Stimulated activated CD8-positive, alpha-beta memory T cell treated with anti-CD3 and anti-CD28 coated beads, Interleukin-12 subunit alpha, Interleukin-12 subunit beta, amount 100 ng/mL, for 4 hours (primary cell): ENCODE measurements at regions not wholly inside any gene's neighbourhood (a gene's known extent, or its start where the extent isn't known, plus 50 kb on each side); places are given as distances from the start of the nearest gene placed in this dataset.

Experiments used
- DNase-seq: peaks from one replicate; pipeline ENCODE4 v3.0.0-alpha.2; 2020; ENCODE audit warnings: low read depth

DNA sequence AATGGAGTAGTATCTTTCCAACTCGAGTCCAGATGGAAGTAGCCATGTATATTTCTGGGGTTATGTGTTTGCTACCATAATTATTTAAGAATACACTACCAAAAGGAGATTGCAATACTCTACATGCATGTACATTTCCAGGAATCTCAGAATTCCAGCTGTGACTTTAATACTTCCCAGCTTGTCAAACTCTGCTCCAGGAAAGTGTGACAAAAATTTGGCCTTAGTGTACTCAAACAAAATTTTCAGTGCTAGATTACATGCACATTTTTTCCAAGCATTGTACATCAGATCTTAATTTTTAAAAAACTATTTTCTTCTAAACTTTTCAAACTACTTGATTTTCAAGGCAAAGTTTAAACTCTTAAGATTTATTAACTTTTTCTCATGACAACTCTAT lies 1791.6 kb downstream of the SUCLG1 start:
- DNase-seq: no peak

DNA sequence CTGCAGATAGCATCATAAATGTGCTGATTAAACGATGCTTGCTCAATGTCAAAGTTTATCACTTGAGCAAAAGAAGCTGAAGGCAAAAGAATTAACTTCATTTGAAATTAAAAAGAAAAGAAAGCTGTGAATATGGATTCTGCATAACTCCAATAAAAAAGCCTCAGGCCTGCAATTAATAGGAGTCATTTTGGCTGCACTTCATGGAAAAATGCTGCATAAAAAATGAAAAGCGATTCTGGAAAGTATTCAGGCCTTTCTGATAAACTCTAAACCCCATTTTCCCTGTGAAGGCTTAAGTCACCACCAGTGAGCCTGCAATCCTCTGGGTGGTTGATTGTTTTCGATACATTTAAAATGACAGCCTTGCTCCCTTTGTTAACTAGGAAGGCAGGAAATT lies 1793.4 kb downstream of the SUCLG1 start:
- DNase-seq: no peak

DNA sequence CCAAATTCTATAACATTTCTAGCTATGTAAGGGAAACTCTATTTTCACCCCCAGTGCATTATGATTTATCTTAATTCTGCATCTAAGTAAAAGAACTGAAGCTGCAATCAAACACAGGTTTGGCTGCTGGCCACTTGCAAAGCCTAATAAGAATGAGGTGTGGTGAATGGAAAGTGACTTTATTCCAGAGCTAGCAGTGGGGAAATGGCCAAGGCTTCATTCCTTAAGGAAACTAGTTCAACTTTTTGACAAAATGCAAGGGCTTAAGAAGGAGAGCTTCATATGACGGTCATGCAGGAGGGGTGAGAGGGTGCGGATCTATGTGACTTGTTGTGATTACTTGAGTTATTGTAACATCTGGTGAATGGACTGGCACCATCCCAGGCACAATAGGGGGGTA lies 1802.0 kb downstream of the SUCLG1 start:
- no peak for DNase-seq

DNA sequence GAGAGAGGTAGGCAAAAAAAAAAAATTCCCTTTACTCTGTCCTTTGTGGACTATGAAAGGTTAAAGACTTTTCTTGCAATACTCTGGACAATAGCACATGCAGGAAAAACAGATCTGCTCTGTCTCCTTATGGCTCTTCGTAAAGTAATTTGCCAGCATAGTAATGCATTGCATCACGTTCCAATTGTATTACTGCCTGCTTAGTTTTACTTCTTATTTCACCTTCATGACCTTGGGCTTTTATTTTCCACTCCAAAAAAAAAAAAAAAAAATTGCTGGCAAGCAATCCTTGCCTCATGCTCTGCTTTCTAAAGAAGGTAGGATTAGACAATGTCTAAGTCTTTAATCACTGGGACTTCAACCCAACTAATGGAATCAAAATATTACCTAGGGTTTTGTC lies 1802.7 kb downstream of the SUCLG1 start:
- DNase-seq: no peak

DNA sequence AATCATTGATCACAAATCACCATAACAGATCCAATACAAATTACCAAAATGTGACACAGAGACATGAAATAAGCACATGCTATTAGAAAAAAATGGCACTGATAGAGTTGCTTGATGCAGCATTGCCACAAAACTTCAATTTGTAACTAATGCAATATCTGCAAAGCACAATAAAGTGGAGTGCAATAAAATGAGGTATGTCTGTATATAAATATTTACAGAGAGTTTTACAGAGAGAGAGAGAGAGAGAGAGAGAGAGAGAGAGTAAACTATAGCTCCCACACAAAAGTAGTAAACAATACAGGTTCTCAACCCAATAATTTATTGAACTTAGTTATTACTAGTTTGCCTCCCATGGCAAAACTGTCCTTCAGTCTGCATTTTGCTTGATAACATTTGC lies 1807.0 kb downstream of the SUCLG1 start:
- no peak for DNase-seq

DNA sequence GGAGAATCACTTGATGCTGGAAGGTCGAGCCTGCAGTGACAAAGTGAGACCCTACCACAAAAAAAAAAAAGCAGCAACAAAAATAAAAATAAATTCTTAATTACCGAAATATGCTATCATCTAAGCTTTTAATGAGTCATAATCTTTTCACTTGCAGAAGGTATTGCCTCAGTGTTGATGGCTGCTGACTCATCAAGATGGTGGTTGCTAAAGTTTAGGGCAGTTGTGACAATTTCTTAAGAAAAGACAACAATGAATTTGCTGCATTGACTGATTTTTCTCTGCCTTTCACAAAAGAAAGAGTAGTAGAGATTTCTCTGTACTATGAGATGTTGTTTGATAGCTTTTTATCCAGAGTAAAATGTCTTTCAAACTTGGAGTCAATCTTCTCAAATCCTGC lies 1809.0 kb downstream of the SUCLG1 start:
- no peak for DNase-seq

DNA sequence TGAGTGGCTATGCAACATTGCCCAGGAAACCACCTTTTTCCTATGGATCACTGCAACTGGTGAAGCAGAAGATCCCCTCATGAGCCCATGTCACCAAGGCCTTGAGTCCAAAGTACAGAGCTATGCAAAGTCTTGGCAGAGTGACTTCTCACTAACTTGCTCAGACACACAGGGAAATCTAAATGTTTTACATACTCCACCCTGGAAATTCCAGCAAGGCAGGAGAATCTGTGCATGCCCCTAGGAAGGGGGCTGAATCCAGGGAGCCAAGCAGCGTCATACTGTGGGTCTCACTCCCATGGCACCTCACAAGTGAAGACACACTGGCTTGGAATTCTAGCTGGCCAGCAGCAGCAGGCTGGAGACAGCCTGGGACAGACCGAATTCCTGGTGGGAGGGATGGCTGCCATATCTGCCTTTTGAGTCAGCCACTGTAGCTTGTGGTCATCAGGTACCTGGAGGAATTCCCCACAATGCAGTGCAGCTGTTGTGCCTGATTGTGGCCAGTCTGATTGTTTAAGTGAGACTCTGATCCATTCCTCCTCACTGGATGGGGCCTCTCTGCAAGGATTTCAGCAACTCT lies 1817.4 kb downstream of the SUCLG1 start:
- no peak for DNase-seq

DNA sequence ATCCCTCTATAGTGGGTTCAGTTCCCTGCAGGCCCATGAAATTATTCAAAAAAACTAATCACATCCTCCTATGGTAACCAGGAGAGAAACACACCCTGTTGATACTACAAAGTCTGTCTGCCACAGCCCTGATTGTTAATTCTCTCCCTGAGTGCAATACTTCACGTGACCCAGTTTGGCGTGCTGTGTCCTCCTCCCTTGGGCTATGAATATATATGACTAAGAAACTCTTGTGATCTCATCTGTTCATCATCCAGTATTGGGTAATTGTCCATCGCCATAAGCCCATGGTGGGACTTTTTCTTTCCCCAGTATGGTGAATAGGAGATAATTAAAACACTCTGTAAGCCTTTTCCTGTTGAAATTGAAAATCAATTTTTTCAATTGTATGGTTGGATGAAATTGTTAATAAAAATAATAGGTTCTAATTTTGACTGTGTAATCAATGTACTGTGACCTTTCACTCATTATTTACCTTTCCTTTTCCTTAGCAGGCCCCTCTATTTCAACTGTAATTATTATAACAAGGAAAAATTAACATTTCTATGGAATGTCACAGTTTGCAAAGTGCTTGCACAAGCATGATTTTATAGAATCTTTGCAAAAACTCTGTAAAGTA lies 1822.6 kb downstream of the SUCLG1 start:
- DNase-seq: no peak

DNA sequence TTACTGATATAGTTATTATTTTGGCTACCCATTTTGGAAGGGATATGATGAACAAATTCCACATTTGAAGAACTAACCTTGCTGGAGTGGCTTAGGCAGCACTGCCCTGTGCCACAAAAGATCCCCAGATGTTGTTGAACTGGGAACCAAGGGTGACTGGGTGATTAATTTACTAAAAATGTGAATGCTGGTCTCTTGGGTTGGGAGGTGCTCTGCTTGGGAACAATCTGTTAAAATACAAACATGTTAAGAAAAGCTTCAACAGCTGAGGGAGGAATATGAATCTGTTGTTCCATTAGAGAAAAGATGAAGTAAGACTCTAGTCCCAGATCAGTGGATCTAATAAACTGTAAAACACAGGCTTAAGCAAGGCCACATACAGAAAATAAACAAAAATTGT lies 1860.1 kb downstream of the SUCLG1 start:
- no peak for DNase-seq

DNA sequence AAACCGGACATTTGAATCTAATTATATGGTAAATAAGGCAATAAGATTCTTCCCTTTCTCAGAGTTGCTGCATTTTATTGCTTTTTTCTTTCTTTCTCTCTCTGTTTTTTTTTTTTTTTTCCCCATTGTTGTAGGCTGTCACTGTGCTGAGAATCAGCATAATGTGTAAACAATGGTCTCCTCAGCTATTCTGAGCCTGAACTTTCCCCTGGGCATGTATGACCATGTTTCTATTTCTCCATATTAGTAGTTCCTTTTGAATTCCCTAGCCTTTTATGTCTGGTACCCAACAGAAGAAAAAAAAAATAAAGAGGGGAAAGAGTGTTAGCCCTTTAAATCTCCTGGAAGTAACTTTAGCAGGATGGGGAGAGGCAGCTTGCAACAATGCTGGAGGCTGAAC lies 1862.5 kb downstream of the SUCLG1 start:
- no peak for DNase-seq

DNA sequence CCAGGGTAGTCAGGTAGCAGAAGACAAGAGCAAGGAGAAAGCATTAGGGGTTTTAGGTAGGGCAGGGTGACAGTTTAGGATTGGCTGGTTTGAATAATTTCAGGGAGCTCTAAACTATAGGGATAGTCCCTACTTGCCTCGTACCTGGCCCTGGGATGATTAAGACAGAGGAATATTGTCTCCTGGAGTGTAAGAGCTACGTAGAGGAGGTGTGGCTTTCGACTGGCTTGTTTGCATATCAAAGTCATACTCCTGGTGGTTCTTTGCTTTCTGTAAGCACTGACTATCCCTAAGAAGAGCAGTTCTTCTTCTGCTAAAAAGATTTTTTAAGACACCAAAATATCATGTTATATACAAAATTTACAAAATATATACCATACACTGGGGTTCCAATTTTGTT lies 1867.4 kb downstream of the SUCLG1 start:
- DNase-seq: no peak

DNA sequence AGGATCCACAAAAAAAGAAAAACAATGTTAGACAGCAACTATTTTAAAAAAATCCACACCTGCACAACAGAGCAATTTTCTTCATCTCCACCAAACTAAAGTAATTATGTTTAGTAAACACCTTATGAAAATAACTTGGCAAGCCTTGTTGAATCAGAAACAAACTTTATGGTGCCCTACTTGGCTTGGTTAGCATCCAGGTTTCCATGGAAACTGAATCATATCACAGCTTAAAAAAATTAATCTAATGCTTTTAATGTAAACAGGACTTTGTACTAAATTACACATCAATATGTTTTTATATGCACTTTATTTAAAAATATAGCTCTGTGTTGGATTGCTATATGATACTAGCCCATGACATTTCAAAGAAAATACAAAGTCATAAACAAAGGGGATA lies 1882.4 kb downstream of the SUCLG1 start:
- DNase-seq: no peak

DNA sequence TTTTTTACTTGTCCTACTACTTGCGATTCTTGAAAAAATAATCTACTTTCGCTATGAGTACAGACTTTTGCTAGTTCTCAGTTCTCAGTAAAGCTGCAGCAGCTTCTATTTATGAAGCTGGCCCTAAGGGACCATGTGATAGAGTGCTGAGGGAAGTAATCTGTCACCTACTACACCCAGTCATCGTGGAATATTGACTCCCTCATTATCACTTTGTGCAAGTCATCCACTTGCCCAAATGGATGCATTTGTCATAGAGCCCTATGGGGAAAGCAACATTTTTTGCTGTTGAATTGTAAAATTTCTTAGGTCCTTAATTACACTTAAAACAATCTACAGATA lies 1919.8 kb downstream of the SUCLG1 start:
- no peak for DNase-seq

DNA sequence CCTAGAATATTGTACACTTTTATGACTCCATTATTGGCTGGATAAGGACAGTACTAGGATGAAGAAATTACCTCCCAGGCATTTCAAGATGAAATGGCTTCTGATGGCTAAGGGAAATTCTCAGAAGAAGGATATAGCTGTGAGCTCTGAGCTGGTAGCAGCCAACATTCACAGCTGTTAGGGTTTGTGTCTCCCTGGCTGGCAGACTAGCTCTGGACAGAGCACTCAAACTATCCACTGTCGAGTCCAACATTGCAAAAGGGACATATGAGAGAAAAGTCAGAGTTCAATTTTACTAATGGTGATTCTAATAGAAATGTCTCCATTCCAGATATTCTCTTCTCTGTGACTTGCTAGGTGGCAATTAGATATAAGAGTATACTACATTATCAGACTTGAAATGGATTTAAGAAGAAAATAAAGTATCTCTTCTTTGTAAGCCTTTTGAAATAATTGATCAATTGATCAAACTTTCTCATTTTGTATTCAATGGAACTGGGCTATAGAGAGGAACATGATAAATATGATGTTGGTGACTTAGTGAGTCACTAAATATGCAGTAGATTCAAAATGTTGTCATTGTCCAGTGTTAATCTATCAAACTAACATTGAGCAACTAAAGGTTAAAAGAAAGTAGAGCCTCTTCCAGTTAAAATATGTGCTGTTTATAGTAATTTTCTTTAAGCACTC lies 1920.3 kb downstream of the SUCLG1 start:
- DNase-seq: no peak

DNA sequence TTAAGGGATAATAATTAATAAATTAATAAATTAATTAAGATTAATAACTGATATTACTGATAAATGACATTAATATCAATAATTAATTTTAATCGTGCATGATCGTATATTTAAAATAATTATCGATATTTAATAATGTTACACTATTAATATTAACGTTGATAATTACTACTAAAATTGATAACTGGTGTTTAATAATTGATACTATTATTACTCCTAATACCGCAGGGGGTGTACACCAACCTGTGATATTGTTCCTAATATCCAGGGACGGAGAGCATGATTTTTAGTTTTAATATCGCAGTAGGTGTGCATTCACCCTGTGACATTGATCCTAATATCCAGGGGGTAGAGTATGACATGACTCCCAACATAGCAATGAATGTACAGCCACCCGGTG lies 1930.8 kb downstream of the SUCLG1 start:
- DNase-seq: no peak

DNA sequence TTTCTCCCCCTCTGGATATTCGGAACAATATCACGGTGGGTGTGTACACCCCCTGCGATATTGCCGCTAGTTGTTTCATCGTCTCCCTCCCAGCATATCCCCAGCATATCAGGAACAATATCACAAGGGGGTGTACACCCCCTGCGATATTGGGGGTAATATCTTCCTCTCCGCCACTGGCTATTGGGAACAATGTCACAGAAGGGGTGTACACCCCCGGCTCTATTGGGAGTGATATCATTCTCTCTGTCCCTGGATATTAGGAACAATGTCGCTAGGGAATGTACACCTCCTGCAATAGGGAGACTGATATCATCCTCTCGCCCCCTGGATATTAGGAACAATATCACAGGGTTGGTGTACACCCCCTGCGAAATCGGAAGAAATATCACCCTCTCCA lies 1932.0 kb downstream of the SUCLG1 start:
- no peak for DNase-seq

DNA sequence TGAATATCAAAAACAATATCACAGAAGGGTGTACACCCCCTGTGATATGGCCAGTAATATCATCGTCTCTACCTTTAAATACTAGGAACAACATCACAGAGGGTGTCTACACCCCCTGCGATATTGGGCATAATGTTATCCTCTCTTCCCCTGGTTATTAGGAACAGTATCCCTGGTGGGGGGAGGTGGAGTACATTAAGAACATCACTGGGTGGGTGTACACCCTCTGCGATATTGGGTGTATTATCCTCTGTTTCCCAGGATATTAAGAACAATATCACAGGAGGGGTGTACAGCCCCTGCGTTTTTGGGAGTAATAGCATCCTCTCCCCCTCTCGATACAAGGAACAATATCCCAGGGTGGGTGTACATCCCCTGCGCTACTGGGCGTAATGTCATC lies 1932.8 kb downstream of the SUCLG1 start:
- DNase-seq: no peak

DNA sequence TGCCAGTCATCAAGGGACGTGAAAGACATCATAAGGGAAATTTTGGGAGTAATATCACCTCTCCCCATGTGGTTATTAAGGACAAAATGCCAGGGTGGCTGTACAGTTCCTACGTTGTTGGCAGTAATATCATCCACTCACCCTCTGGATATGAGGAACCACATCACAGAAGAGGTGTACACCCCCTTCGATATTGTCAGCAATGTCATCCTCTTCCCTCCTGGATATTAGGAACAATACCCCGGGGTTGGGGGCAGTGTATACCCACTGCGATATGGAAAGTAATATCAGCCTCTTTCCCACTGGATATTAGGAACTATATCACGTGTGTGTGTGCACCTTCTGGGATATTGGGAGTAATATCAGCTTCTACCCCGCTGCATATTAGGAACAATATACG lies 1933.3 kb downstream of the SUCLG1 start:
- DNase-seq: no peak

DNA sequence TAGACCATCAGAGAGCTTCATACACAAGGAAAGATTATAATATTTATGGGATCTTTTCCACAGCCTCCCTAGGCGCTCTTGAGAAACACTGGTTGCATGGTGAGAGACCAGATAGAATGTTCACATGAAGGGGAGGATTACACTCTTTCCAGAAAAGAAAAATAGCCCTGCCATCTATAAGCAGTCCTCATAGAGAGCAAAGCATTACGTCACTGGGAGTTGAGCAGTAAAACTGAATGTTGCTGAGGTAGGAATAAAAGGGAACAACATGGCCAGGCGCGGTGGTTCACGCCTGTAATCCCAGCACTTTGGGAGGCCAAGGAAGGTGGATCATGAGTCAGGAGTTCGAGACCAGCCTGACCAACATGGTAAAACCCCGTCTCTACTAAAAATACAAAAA lies 1934.3 kb downstream of the SUCLG1 start:
- DNase-seq: no peak

DNA sequence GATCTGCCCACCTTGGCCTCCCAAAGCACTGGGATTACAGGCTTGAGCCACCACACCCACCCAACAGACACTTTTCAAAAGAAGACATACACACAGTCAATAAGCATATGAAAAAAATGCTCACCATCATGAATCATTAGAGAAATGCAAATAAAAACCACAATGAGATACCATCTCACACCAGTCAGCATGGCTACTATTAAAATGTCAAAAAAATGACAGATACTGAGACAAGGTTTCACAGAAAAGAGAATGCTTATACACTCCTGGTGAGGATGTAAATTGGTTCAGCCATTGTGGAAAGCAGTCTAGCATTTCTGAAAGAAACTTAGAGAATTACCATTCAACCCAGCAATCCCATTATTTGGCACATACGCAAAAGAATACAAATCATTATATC lies 1947.2 kb downstream of the SUCLG1 start:
- no peak for DNase-seq

DNA sequence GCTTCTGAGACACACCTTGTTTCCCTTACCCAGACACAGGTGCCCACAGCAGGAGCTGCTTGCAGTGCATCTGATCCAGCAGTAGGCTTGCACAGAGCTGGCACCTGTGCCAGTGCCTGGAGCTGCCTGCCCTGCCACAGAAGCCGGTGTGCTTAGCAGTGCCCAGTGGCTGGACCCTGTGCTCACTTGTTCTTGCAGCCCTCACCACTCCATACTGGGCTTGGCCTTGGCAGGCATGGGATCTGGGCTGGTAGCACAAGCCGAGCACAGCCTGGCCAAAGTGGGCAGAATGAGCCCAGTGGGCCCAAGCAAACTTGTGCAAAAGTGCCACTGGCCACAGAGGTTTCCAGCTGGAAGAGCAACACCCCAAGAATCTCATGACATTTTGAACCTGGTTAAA lies 1950.4 kb downstream of the SUCLG1 start:
- DNase-seq: no peak

DNA sequence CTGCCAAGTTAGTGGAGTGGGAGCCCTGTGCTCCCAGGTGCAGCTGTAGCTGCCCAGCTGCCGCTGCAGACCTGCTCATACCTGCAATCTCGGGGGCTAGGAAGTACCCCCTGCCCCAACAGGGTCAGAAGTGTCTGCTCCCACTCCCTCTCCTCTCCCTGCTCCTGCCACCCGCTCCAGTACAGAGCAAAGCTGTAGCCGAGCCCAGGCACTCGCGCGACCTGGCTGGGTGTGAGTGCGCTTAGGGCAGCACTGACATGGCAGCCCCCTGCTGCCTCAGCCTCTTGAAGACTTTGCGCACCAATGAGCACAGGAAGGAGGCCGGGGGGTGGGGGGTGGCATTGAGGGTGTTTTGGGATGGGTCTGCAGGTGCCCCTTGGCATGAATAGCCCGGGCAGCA lies 1951.4 kb downstream of the SUCLG1 start:
- no peak for DNase-seq

DNA sequence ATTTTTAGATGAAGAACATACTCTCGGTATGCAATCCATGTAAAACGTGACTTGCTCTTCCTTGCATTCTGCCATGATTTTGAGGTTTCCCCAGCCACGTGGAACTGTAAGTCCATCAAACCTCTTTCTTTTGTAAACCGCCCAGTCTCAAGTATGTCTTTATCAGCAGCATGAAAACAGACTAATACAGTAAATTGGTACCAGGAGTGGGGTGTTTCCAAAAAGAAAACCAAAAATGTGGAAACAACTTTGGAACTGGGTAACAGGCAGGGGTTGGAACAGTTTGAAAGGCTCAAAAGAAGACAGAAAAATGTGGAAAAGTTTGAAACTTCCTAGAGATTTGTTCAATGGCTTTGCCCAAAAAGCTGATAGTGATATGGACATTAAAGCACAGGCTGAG lies 1957.9 kb downstream of the SUCLG1 start:
- DNase-seq: no peak

DNA sequence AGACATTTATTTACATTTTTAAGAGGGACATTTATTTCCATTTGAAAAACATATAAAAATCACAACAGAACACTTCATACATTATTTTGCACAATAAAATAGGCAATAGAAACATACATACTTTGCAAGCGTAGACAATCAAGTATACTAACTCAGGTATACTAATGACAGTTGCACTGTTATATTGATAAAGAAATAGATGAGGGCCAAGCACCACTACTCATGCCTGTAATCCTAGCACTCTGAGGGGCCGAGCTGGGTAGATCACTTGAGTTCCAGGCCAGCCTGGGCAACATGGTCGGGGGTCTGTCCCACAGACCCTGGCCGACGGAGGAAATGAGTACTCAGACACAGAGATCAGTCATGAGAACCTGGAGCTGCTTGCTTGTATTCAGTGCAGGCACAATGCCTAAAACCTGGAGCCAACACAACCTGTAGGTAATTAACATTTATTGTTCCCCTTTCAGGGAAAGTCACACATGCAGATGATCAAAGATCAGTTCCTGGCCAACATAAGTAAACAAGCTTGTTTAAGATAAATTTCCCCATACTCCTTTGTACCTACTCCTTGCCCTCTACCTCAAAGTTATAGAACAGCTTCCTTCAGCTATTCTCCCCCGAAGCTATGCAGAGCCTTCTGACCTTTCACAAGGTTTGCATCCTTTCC lies 1960.2 kb downstream of the SUCLG1 start:
- no peak for DNase-seq
